Lower lobe of right lung (tissue), 2 donors: ENCODE measurements at regions not wholly inside any gene's neighbourhood (a gene's known extent, or its start where the extent isn't known, plus 50 kb on each side); places are given as distances from the start of the nearest gene placed in this dataset.

Experiments
- ATAC-seq, 2 donors: fragments of 200-7000 bp; cut with Tn5 transposase; one replicate each; pipeline ENCODE4 v1.9.1; 2020 to 2022; ENCODE audit warnings: mild to moderate bottlenecking in 2 of 2, moderate library complexity in 2 of 2
- DNase-seq: peaks from one replicate; pipeline ENCODE4 v3.0.0-alpha.2; 2020
- H3K27ac ChIP-seq: fragments of 200-600 bp; one replicate; pipeline ENCODE4 v1.8.0; 2022
- H3K27me3 ChIP-seq: fragments of 200-600 bp; one replicate; pipeline ENCODE4 v1.8.0; 2022; ENCODE audit warnings: low read depth
- H3K36me3 ChIP-seq: fragments of 200-600 bp; one replicate; pipeline ENCODE4 v1.8.0; 2022; ENCODE audit warnings: mild to moderate bottlenecking
- H3K4me1 ChIP-seq: fragments of 200-600 bp; one replicate; pipeline ENCODE4 v1.8.0; 2022
- H3K4me3 ChIP-seq: fragments of 200-600 bp; one replicate; pipeline ENCODE4 v1.8.0; 2022; ENCODE audit warnings: mild to moderate bottlenecking
- H3K9me3 ChIP-seq: fragments of 200-600 bp; one replicate; pipeline ENCODE4 v1.8.0; 2022
- intact Hi-C: fragments of 100-400 bp; cut with DNase I; formaldehyde crosslinking; loops from one replicate; pipeline ENCODE4 v1.11.0; 2022
- TF ChIP-seq, protein P1 (sequence below): fragments of 200-600 bp; IDR thresholded peaks from one replicate; pipeline ENCODE4 v1.8.0; 2022; ENCODE audit warnings: antibody characterized with exemption, mild to moderate bottlenecking
- donor health status: DM: no; HTN: yes; CAD: no; lungs with severe emphysema.

DNA sequence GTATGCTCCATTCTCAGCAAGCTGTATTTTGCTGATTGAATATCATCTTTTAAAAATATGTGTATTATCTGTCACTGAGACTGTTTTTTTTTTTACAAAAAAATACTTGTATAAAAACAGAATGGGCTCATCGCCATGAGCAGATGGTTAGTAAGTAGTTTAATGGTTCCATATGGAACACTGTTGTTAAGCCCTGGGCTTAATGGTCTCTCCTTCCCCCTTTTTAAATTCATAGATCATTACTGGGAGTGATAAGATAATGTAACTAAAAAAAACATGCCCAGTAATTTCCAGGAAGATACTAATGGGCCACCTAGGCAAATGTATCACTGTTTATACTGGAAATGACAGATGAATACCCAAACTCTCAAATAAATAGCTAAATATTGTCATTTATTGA, 95.3 kb upstream of the TPRG1 start:
- Histone ChIP-seq H3K4me1 (no peaks in the 10 kb centered on the region), H3K4me3 (no peak overlapping the region), H3K36me3 (no peaks in the 10 kb centered on the region), H3K27ac (no peak overlapping the region), H3K9me3 (no peaks in the 10 kb centered on the region), H3K27me3 (no peaks in the 10 kb centered on the region)
- ATAC-seq (no peak), DNase-seq (no peak)
- TF ChIP-seq, protein P1, sequence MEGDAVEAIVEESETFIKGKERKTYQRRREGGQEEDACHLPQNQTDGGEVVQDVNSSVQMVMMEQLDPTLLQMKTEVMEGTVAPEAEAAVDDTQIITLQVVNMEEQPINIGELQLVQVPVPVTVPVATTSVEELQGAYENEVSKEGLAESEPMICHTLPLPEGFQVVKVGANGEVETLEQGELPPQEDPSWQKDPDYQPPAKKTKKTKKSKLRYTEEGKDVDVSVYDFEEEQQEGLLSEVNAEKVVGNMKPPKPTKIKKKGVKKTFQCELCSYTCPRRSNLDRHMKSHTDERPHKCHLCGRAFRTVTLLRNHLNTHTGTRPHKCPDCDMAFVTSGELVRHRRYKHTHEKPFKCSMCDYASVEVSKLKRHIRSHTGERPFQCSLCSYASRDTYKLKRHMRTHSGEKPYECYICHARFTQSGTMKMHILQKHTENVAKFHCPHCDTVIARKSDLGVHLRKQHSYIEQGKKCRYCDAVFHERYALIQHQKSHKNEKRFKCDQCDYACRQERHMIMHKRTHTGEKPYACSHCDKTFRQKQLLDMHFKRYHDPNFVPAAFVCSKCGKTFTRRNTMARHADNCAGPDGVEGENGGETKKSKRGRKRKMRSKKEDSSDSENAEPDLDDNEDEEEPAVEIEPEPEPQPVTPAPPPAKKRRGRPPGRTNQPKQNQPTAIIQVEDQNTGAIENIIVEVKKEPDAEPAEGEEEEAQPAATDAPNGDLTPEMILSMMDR: no peak
- intact Hi-C loops: no loop called here

DNA sequence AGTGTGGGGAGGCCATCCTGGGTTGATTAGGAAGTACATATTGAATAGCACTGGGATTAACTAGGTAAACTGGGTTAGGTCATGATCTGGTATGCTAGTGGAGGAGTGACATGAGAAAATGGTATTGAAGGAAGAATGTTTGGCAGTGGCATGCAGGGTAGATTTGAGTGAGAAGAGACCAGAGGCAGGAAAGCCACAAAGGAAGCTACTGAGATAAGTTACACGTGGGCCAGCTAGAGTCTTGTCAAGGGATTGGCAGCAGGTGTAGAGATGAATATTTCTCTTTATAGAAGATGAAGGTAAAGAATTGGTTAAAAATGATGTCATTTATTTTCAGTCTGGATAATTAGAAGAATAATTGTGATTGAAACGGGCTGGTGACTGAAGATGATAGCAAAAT, 91.0 kb upstream of the TPRG1 start:
- no peaks in the 10 kb centered on the region for H3K9me3 ChIP-seq
- no peak overlapping the region for H3K4me3 ChIP-seq
- TF ChIP-seq, protein P1: no peak
- H3K36me3 ChIP-seq: no peaks in the 10 kb centered on the region
- H3K27ac ChIP-seq: no peak overlapping the region
- H3K4me1 ChIP-seq: no peaks in the 10 kb centered on the region
- intact Hi-C loops: no loop called here
- ATAC-seq: no peak
- DNase-seq: no peak
- no peaks in the 10 kb centered on the region for H3K27me3 ChIP-seq

DNA sequence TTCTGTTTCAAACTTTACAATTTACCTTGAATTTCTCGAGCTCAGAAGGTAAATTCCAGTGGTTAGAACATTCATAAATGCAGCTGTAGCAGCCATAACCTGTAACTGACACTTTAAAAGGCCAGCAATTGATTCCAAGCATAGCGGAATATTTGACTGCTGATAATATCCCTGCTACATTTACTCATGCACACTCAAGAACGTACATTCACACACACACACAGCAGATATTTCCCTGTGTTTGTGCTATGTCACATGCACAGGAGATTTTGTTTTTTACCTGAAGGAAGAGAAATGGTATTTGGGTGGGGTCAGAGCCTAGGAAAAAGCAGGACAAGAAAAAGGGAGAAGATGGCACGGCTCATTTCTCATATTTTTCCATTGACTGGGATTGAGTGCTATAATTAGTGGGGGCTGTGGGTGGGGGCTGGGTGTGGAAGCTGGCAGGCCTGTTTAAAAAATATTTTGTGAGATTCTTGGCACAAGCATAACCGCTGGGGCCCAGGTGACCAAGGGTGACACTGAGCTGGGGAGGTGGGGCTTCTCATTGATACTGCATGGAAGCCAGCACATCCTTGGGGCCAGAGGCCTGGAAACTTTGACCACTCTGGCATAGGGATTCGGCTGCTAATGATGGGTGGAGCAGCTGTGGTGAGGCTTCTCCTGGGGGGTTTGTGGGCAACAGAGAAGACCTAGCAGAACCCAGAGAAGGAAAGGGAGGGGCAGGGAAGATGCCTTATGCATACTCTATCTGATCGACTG, 88.9 kb upstream of the TPRG1 start:
- no peaks in the 10 kb centered on the region for H3K36me3 ChIP-seq
- DNase-seq (no peak), ATAC-seq (no peak)
- no peaks in the 10 kb centered on the region for H3K9me3 ChIP-seq
- no peak overlapping the region for H3K4me3 ChIP-seq
- intact Hi-C loops: no loop called here
- no peak overlapping the region for H3K27ac ChIP-seq
- no peaks in the 10 kb centered on the region for H3K27me3 ChIP-seq
- TF ChIP-seq, protein P1: no peak
- no peaks in the 10 kb centered on the region for H3K4me1 ChIP-seq

DNA sequence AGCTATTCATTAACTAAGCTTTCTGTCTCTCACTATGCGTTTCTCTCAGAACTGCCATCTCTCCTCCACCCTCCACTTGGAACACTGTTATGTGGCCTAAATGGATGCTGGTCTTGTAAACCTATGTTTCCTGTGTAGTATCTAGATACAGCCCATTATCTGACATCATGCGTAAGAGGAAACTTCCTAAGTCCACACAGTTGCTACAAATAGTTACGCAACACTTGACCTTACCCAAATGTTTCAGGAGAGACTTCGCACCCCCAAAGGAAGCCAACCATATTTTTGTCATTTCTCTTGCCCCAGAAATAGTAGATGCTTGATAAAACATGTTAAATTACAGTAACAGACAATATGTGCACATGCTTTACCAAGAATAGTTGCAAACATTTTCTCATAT, 87.2 kb upstream of the TPRG1 start:
- TF ChIP-seq, protein P1: no peak
- H3K4me1 ChIP-seq: no peaks in the 10 kb centered on the region
- H3K9me3 ChIP-seq: no peaks in the 10 kb centered on the region
- H3K27ac ChIP-seq: no peak overlapping the region
- no peak for DNase-seq
- H3K4me3 ChIP-seq: no peak overlapping the region
- no peaks in the 10 kb centered on the region for H3K27me3 ChIP-seq
- H3K36me3 ChIP-seq: no peaks in the 10 kb centered on the region
- intact Hi-C loops: no loop called here
- no peak for ATAC-seq

DNA sequence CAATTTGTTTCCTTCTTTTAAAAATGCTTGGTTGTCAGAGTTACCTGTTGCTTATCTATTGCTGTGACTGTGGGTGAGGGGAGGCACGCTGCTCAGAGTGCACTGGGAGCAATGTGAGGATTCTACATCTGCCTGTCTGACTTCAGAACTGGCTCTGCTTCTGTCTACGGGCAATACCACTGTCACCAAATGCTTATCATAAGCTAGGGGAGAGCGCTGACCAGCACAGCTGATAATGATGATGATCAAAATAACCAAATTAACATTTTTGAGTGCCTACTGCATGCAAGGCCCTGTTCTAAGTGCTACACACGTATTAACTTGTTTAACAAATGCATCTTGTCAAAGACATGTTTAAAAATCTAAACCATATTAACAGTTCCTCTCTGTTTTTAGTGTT, 79.2 kb upstream of the TPRG1 start:
- Histone ChIP-seq H3K9me3 (no peaks in the 10 kb centered on the region), H3K27ac (no peak overlapping the region), H3K4me1 (no peaks in the 10 kb centered on the region), H3K4me3 (no peak overlapping the region), H3K27me3 (no peaks in the 10 kb centered on the region), H3K36me3 (no peaks in the 10 kb centered on the region)
- TF ChIP-seq, protein P1: no peak
- intact Hi-C loops: no loop called here
- ATAC-seq (no peak), DNase-seq (no peak)
